ENCODE measurements at regions not wholly inside any gene's neighbourhood (a gene's known extent, or its start where the extent isn't known, plus 50 kb on each side); places are given as distances from the start of the nearest gene placed in this dataset.
A peak's percentile ranks its signal among the peaks of the same experiment; 100 is the strongest.

GRCh38 chrX:138775517-138775916, 64.0 kb upstream of the FGF13 start:
- Histone ChIP-seq H3K27ac (no peak overlapping the region), H3K27me3 (no peaks in the 10 kb centered on the region), H3K9me3 (no peaks in the 10 kb centered on the region), H3K36me3 (replicated peaks in 1 of 2; ENCODE audit: insufficient read depth in 1 of 2, low read depth in 2 of 2) (no peaks in the 10 kb centered on the region), H3K4me3 (no peak overlapping the region), H3K4me1 (no peaks in the 10 kb centered on the region)
- DNase-seq (no peak), ATAC-seq (no peak)
- 2 to 3% methylated on average over 5 of the region's 5 CpGs for WGBS, 2 donors
- intact Hi-C loops (cut with DNase I) = no loop called here
- TF ChIP-seq POLR2A (IDR thresholded peaks at IDR 0.05) = no peak
- TF ChIP-seq CTCF (IDR thresholded peaks at IDR 0.05) = peak in 5 of 7 experiments; percentile 13 to 40 (median 32)

GRCh38 chrX:138771047-138771446, 59.5 kb upstream of the FGF13 start:
- TF ChIP-seq CTCF (IDR thresholded peaks at IDR 0.05) (no peak), POLR2A (IDR thresholded peaks at IDR 0.05) (no peak)
- 65 to 75% methylated on average over 2 of the region's 2 CpGs for WGBS, 2 donors
- H3K4me1 ChIP-seq = no peaks in the 10 kb centered on the region
- H3K36me3 ChIP-seq (replicated peaks in 1 of 2; ENCODE audit: insufficient read depth in 1 of 2, low read depth in 2 of 2) = no peaks in the 10 kb centered on the region
- intact Hi-C loops (cut with DNase I) = no loop called here
- no peaks in the 10 kb centered on the region for H3K27me3 ChIP-seq
- H3K27ac ChIP-seq = no peak overlapping the region
- ATAC-seq = no peak
- DNase-seq = no peak
- H3K4me3 ChIP-seq = no peak overlapping the region
- no peaks in the 10 kb centered on the region for H3K9me3 ChIP-seq

- DNase-seq = no peak
- intact Hi-C loops (cut with DNase I) = no loop called here
- Histone ChIP-seq H3K27me3 (no peaks in the 10 kb centered on the region), H3K4me1 (no peaks in the 10 kb centered on the region), H3K36me3 (replicated peaks in 1 of 2; ENCODE audit: insufficient read depth in 1 of 2, low read depth in 2 of 2) (no peaks in the 10 kb centered on the region), H3K9me3 (no peaks in the 10 kb centered on the region), H3K4me3 (no peak overlapping the region), H3K27ac (no peak overlapping the region)
- no peak for ATAC-seq
- TF ChIP-seq CTCF (IDR thresholded peaks at IDR 0.05) (no peak), POLR2A (IDR thresholded peaks at IDR 0.05) (no peak)
- WGBS, 2 donors = 44 to 46% methylated on average over 2 of the region's 2 CpGs
These were observed 58.4 kb upstream of the FGF13 start for GRCh38 chrX:138769918-138770317.

- Histone ChIP-seq H3K36me3 (replicated peaks in 1 of 2; ENCODE audit: insufficient read depth in 1 of 2, low read depth in 2 of 2) (no peaks in the 10 kb centered on the region), H3K4me3 (no peak overlapping the region), H3K4me1 (no peaks in the 10 kb centered on the region), H3K27me3 (no peaks in the 10 kb centered on the region), H3K27ac (no peak overlapping the region), H3K9me3 (no peaks in the 10 kb centered on the region)
- no peak for TF ChIP-seq CTCF (IDR thresholded peaks at IDR 0.05)
- no peak for TF ChIP-seq POLR2A (IDR thresholded peaks at IDR 0.05)
- no peak for DNase-seq
- ATAC-seq = no peak
- 81 to 86% methylated on average over 1 of the region's 1 CpG for WGBS, 2 donors
- intact Hi-C loops (cut with DNase I) = no loop called here
These were observed 53.5 kb upstream of the FGF13 start for GRCh38 chrX:138765051-138765450.

- Histone ChIP-seq H3K27me3 (no peaks in the 10 kb centered on the region), H3K9me3 (no peaks in the 10 kb centered on the region), H3K36me3 (replicated peaks in 1 of 2; ENCODE audit: insufficient read depth in 1 of 2, low read depth in 2 of 2) (no peaks in the 10 kb centered on the region), H3K4me1 (no peaks in the 10 kb centered on the region), H3K4me3 (no peak overlapping the region), H3K27ac (no peak overlapping the region)
- DNase-seq (no peak), ATAC-seq (no peak)
- intact Hi-C loops (cut with DNase I) = no loop called here
- no peak for TF ChIP-seq CTCF (IDR thresholded peaks at IDR 0.05)
- TF ChIP-seq POLR2A (IDR thresholded peaks at IDR 0.05) = no peak
- WGBS, 2 donors = 40 to 68% methylated on average over 1 to 3 of the region's 3 CpGs
These were observed 52.2 kb upstream of the FGF13 start for GRCh38 chrX:138763761-138764160.
